HT1080 (cell line): ENCODE measurements at regions not wholly inside any gene's neighbourhood (a gene's known extent, or its start where the extent isn't known, plus 50 kb on each side); places are given as distances from the start of the nearest gene placed in this dataset.
A peak's percentile ranks its signal among the peaks of the same experiment; 100 is the strongest.
"Not testable (repeated sequence)": the region's sequence is repeated elsewhere in the genome, so short reads cannot be mapped to it uniquely, and the experiment has no call there.

Experiments used
- DNase-seq: peaks from one replicate; pipeline ENCODE4 v3.0.0-alpha.2; 2015; ENCODE audit warnings: low read depth

- DNase-seq, result no peak
Observed at GRCh38 chr12:38477340-38478090, 160.9 kb downstream of the ALG10B start.

- no peak for DNase-seq
Observed at GRCh38 chr12:38480594-38480993, 164.0 kb downstream of the ALG10B start.

- DNase-seq, result no peak
Observed at GRCh38 chr12:38484821-38485449, 168.4 kb downstream of the ALG10B start.

- no peak for DNase-seq
Observed at GRCh38 chr12:38488866-38489265, 172.3 kb downstream of the ALG10B start.

- DNase-seq, result no peak
Observed at GRCh38 chr12:38490073-38490472, 173.5 kb downstream of the ALG10B start.

- DNase-seq, result no peak
Observed at GRCh38 chr12:38490941-38491340, 174.4 kb downstream of the ALG10B start.

GRCh38 chr12:38501481-38501880 is 184.9 kb downstream of the ALG10B start:
- DNase-seq, result no peak

- DNase-seq, result no peak
Observed at GRCh38 chr12:38501991-38502390, 185.4 kb downstream of the ALG10B start.

GRCh38 chr12:38502415-38502814 is 185.8 kb downstream of the ALG10B start:
- no peak for DNase-seq

GRCh38 chr12:38507839-38508238 is 191.3 kb downstream of the ALG10B start:
- no peak for DNase-seq

- no peak for DNase-seq
Observed at GRCh38 chr12:38508246-38508645, 191.7 kb downstream of the ALG10B start.

- DNase-seq, result no peak
Observed at GRCh38 chr12:38515912-38516311, 199.3 kb downstream of the ALG10B start.

- DNase-seq, result no peak
Observed at GRCh38 chr12:38516418-38516817, 199.8 kb downstream of the ALG10B start.

GRCh38 chr12:38523920-38524319 is 207.3 kb downstream of the ALG10B start:
- no peak for DNase-seq

GRCh38 chr12:38527631-38528030 is 211.1 kb downstream of the ALG10B start:
- no peak for DNase-seq

GRCh38 chr12:38528527-38528926 is 212.0 kb downstream of the ALG10B start:
- DNase-seq, result no peak

GRCh38 chr12:38529281-38529680 is 212.7 kb downstream of the ALG10B start:
- not testable (repeated sequence) for DNase-seq

GRCh38 chr12:38538319-38538718 is 221.7 kb downstream of the ALG10B start:
- DNase-seq, result no peak

- no peak for DNase-seq
Observed at GRCh38 chr12:38540156-38540555, 223.6 kb downstream of the ALG10B start.

GRCh38 chr12:38541849-38542248 is 225.3 kb downstream of the ALG10B start:
- no peak for DNase-seq

- DNase-seq, result no peak
Observed at GRCh38 chr12:38543151-38543550, 226.6 kb downstream of the ALG10B start.

- peak; percentile 13 for DNase-seq
Observed at GRCh38 chr12:38544330-38545066, 227.9 kb downstream of the ALG10B start.
